OCI-LY1 (cell line): ENCODE measurements at regions not wholly inside any gene's neighbourhood (a gene's known extent, or its start where the extent isn't known, plus 50 kb on each side); places are given as distances from the start of the nearest gene placed in this dataset.

Experiments
- H2AFZ ChIP-seq: fragments of 200-600 bp; sonication (generic), shearing (Covaris generic); 2 replicates; pipeline ENCODE4 v1.6.0; 2014; ENCODE audit warnings: antibody characterized with exemption, mild to moderate bottlenecking, low read length
- H3F3A ChIP-seq: fragments of 200-600 bp; sonication (generic), shearing (Covaris generic); 2 replicates; pipeline ENCODE4 v1.6.0; 2014; ENCODE audit warnings: mild to moderate bottlenecking, antibody characterized with exemption, low read length, moderate library complexity; ENCODE audit not compliant: insufficient read depth
- H3K27ac ChIP-seq: fragments of 200-600 bp; sonication (generic); 2 replicates; pipeline ENCODE4 v1.5.1; 2014; ENCODE audit warnings: low read length, mixed run types, mild to moderate bottlenecking, low read depth; ENCODE audit not compliant: poor library complexity, severe bottlenecking
- H3K27me3 ChIP-seq: fragments of 200-600 bp; sonication (generic); 2 replicates; pipeline ENCODE4 v1.6.0; 2014; ENCODE audit warnings: antibody characterized with exemption, mild to moderate bottlenecking, low read length, moderate library complexity; ENCODE audit not compliant: insufficient read depth
- H3K36me3 ChIP-seq: fragments of 200-600 bp; sonication (generic); 2 replicates; pipeline ENCODE4 v1.6.1; 2014; ENCODE audit warnings: mild to moderate bottlenecking, antibody characterized with exemption, low read length, moderate library complexity, mixed read lengths; ENCODE audit not compliant: insufficient read depth
- H3K4me1 ChIP-seq: fragments of 200-600 bp; sonication (generic); 2 replicates; pipeline ENCODE4 v1.5.1; 2014; ENCODE audit warnings: mild to moderate bottlenecking, low read length, moderate library complexity; ENCODE audit not compliant: insufficient read depth, severe bottlenecking
- H3K4me2 ChIP-seq: fragments of 200-600 bp; sonication (generic), shearing (Covaris generic); 2 replicates; pipeline ENCODE4 v1.6.1; 2014; ENCODE audit warnings: low read length
- H3K4me3 ChIP-seq: fragments of 200-600 bp; sonication (generic); 2 replicates; pipeline ENCODE4 v1.5.1; 2014; ENCODE audit warnings: low read length, low read depth, mild to moderate bottlenecking, mixed read lengths; ENCODE audit not compliant: poor library complexity, severe bottlenecking
- H3K79me2 ChIP-seq: fragments of 200-600 bp; shearing (Covaris generic); 2 replicates; pipeline ENCODE4 v1.6.1; 2016; ENCODE audit warnings: mixed run types, low read length, mixed read lengths; ENCODE audit not compliant: insufficient read depth
- H3K9ac ChIP-seq: fragments of 200-600 bp; sonication (generic), shearing (Covaris generic); 2 replicates; pipeline ENCODE4 v1.6.1; 2014; ENCODE audit warnings: mild to moderate bottlenecking, low read length, mixed read lengths
- H3K9me2 ChIP-seq: fragments of 200-600 bp; sonication (generic), shearing (Covaris generic); 2 replicates; pipeline ENCODE4 v1.6.1; 2014; ENCODE audit warnings: low read depth, mild to moderate bottlenecking, low read length, mixed read lengths
- H3K9me3 ChIP-seq: fragments of 200-600 bp; shearing (Covaris generic); 2 replicates; pipeline ENCODE4 v1.6.1; 2014; ENCODE audit warnings: low read length, mixed read lengths
- H4K20me1 ChIP-seq: fragments of 200-600 bp; sonication (generic), shearing (Covaris generic); 2 replicates; pipeline ENCODE4 v1.6.0; 2016; ENCODE audit warnings: mild to moderate bottlenecking, low read length; ENCODE audit not compliant: insufficient read depth
- CTCF ChIP-seq: fragments of 200-600 bp; sonication (generic), shearing (Covaris generic); IDR thresholded peaks from 2 replicates; pipeline ENCODE4 v1.5.1; 2017; ENCODE audit warnings: mild to moderate bottlenecking, antibody characterized with exemption, low read length, moderate library complexity, mixed read lengths
- EZH2 ChIP-seq: fragments of 200-600 bp; sonication (generic), shearing (Covaris generic); IDR thresholded peaks from 2 replicates; pipeline ENCODE4 v1.8.0; 2017; ENCODE audit warnings: borderline replicate concordance, mixed run types, mild to moderate bottlenecking, antibody characterized with exemption, low read length, moderate library complexity, mixed read lengths

- Histone ChIP-seq H3K9me2 (no peaks in the 10 kb centered on the region), H3K79me2 (no peaks in the 10 kb centered on the region), H3K4me3 (no peak overlapping the region), H3K36me3 (no peaks in the 10 kb centered on the region), H3K9me3 (no peaks in the 10 kb centered on the region), H4K20me1 (no peaks in the 10 kb centered on the region), H3F3A (no peaks in the 10 kb centered on the region), H2AFZ (no peak overlapping the region), H3K27me3 (no peaks in the 10 kb centered on the region), H3K9ac (no peak overlapping the region), H3K4me2 (no peak overlapping the region), H3K27ac (no peak overlapping the region), H3K4me1 (no peaks in the 10 kb centered on the region)
- TF ChIP-seq CTCF (no peak), EZH2 (no peak)
Observed at GRCh38 chr4:24644983-24645764, 60.8 kb upstream of the DHX15 start.

DNA sequence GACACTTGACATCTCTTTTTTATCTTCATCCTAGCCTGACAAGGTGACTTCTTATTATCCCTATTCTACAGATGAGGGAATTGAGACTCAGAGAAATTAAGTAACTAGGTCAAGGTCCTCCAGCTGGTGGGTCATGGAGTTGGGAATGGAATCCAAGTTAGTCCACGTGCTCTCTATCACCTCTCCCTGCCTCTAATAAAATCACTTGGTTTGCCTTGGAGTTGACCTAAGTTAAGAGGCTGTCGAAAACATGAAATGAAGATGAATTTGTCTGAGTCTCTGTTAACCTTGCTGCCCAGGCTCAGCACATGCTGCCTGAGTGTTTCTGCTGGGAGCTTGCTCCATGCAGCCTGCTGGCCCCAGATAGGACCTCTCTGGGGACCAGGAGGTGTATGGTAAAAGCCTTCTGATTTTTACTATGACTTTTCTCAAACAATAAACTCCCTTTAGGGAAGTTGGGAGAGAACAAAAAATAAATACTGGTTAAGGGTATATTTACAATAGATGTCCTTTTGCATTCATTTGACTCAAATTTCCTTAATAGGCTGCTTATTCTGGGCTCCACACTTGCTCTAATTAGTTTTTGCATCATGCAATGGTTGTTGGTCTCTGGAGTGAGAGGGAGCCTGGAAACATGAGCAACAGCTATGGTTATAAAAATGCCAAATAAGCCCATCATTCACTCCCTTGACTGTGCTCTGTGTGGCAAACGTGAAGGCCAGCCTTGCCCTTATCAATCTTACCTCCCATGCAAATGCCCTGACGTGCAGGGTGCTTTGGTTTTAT, 61.6 kb upstream of the DHX15 start:
- no peak overlapping the region for H2AFZ ChIP-seq
- TF ChIP-seq CTCF (no peak), EZH2 (no peak)
- no peak overlapping the region for H3K4me2 ChIP-seq
- H3K27ac ChIP-seq = no peak overlapping the region
- no peaks in the 10 kb centered on the region for H3K27me3 ChIP-seq
- no peaks in the 10 kb centered on the region for H3K4me1 ChIP-seq
- no peaks in the 10 kb centered on the region for H4K20me1 ChIP-seq
- H3K4me3 ChIP-seq = no peak overlapping the region
- no peaks in the 10 kb centered on the region for H3K36me3 ChIP-seq
- no peaks in the 10 kb centered on the region for H3F3A ChIP-seq
- H3K9me3 ChIP-seq = no peaks in the 10 kb centered on the region
- H3K79me2 ChIP-seq = no peaks in the 10 kb centered on the region
- H3K9ac ChIP-seq = no peak overlapping the region
- no peaks in the 10 kb centered on the region for H3K9me2 ChIP-seq

- Histone ChIP-seq H3K9me2 (no peaks in the 10 kb centered on the region), H3F3A (no peaks in the 10 kb centered on the region), H3K4me1 (no peaks in the 10 kb centered on the region), H4K20me1 (no peaks in the 10 kb centered on the region), H3K9me3 (no peaks in the 10 kb centered on the region), H3K36me3 (no peaks in the 10 kb centered on the region), H2AFZ (no peak overlapping the region), H3K27ac (no peak overlapping the region), H3K4me2 (no peak overlapping the region), H3K4me3 (no peak overlapping the region), H3K27me3 (no peaks in the 10 kb centered on the region), H3K9ac (no peak overlapping the region), H3K79me2 (no peaks in the 10 kb centered on the region)
- no peak for TF ChIP-seq EZH2
- TF ChIP-seq CTCF = no peak
Observed at GRCh38 chr4:24646798-24647460, 62.6 kb upstream of the DHX15 start.
